22Rv1 (cell line): ENCODE measurements at regions not wholly inside any gene's neighbourhood (a gene's known extent, or its start where the extent isn't known, plus 50 kb on each side); places are given as distances from the start of the nearest gene placed in this dataset.

ENCODE experiments used
- CTCF ChIP-seq: fragments of 450-650 bp; IDR thresholded peaks from 2 replicates; pipeline ENCODE4 v1.5.1; 2017; ENCODE audit warnings: mild to moderate bottlenecking
- ZFX ChIP-seq: fragments of 450-650 bp; IDR thresholded peaks from 2 replicates; pipeline ENCODE4 v1.6.1; 2017; ENCODE audit warnings: antibody characterized with exemption, borderline replicate concordance

- TF ChIP-seq CTCF, result no peak
- TF ChIP-seq ZFX, result no peak
Observed at GRCh38 chr18:3357516-3357915, 92.5 kb upstream of the TGIF1 start.
